Right atrium auricular region (tissue), 2 donors: ENCODE measurements at regions not wholly inside any gene's neighbourhood (a gene's known extent, or its start where the extent isn't known, plus 50 kb on each side); places are given as distances from the start of the nearest gene placed in this dataset.

Experiments used
- DNase-seq: peaks from one replicate; pipeline ENCODE4 v3.0.0-alpha.2; 2019; ENCODE audit warnings: low spot score
- H3K27ac ChIP-seq, 2 donors: fragments of 200-600 bp; sonication (generic); 1 replicate in 1 of 2; 2 replicates in 1 of 2; pipeline ENCODE4 v1.5.1; 2016 to 2019
- H3K27me3 ChIP-seq, 2 donors: fragments of 200-600 bp; sonication (generic); one replicate each; pipeline versions ENCODE4 v1.5.1 to v1.6.0; 2017 to 2019
- H3K36me3 ChIP-seq: fragments of 200-600 bp; sonication (generic); one replicate; pipeline ENCODE4 v1.5.1; 2016
- H3K4me1 ChIP-seq, 2 donors: fragments of 200-600 bp; sonication (generic); one replicate each; pipeline versions ENCODE4 v1.5.1 to v1.6.0; 2017 to 2019
- H3K4me3 ChIP-seq, 2 donors: fragments of 200-600 bp; sonication (generic); 1 replicate in 1 of 2; 2 replicates in 1 of 2; pipeline ENCODE4 v1.5.1; 2017 to 2019; ENCODE audit warnings: mild to moderate bottlenecking in 1 of 2, moderate library complexity in 1 of 2
- H3K9me3 ChIP-seq, 2 donors: fragments of 200-600 bp; sonication (generic); one replicate each; pipeline ENCODE4 v1.5.1; 2019
- CTCF ChIP-seq, 2 donors: fragments of 200-600 bp; sonication (generic); IDR thresholded peaks; one replicate each; pipeline ENCODE4 v1.5.1; 2019; ENCODE audit warnings: antibody characterized with exemption in 2 of 2

DNA sequence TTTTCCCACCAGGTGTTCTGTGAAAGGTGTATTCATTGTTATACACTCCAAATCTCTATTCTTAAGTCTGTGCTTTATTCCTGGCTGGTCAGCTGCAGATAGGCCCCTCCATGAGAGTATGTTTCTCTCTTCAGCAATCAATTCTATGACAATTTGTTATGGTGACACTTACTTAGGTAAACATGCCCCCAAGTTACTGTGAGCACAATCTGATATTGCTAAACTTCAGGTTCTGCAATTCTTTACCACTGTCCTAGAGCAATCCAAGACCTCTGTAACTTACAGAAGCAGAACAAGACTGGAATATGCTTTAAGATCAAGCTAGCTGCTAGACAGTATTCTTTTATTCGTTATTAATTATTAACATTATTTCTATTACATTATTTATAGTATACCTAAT is 391.9 kb downstream of the FRK start:
- Histone ChIP-seq H3K4me3 (no peak overlapping the region), H3K9me3 (no peaks in the 10 kb centered on the region), H3K27me3 (no peaks in the 10 kb centered on the region), H3K36me3 (no peaks in the 10 kb centered on the region), H3K4me1 (no peaks in the 10 kb centered on the region), H3K27ac (no peak overlapping the region)
- no peak for DNase-seq
- TF ChIP-seq CTCF (IDR thresholded peaks at IDR 0.05): no peak

- Histone ChIP-seq H3K27me3 (no peaks in the 10 kb centered on the region), H3K9me3 (no peaks in the 10 kb centered on the region), H3K4me1 (no peaks in the 10 kb centered on the region), H3K27ac (no peak overlapping the region), H3K4me3 (no peak overlapping the region), H3K36me3 (no peaks in the 10 kb centered on the region)
- TF ChIP-seq CTCF (IDR thresholded peaks at IDR 0.05): no peak
- DNase-seq: no peak
Observed at GRCh38 chr6:115668211-115668610, 392.5 kb downstream of the FRK start.

DNA sequence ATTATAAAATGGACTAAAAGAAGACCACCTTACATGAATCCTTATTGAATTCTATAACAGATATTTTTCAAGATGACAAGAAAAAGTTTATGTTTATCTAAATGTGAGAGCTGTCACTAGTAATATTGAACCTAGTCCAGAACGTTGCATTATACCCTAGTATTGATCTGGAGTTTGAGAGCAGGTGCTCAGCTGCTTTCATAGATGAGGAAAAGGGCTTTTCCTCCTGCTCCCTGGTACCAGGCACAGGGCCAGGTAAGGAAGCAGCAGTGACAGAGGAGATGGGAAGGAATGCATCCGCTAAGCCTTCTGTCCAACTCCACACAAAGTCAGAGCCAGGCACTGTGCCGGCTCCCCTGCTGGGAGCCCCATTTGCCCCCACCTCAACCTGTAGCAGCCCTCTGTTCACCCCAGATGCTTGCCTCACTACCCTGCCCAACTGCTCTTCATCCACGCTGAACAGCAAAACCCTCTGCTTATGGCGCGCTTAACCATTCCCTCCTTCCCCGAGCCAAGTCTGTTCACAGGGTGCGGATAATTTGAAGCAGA is 393.1 kb downstream of the FRK start:
- H3K27ac ChIP-seq: no peak overlapping the region
- TF ChIP-seq CTCF (IDR thresholded peaks at IDR 0.05): no peak
- H3K4me3 ChIP-seq: no peak overlapping the region

DNA sequence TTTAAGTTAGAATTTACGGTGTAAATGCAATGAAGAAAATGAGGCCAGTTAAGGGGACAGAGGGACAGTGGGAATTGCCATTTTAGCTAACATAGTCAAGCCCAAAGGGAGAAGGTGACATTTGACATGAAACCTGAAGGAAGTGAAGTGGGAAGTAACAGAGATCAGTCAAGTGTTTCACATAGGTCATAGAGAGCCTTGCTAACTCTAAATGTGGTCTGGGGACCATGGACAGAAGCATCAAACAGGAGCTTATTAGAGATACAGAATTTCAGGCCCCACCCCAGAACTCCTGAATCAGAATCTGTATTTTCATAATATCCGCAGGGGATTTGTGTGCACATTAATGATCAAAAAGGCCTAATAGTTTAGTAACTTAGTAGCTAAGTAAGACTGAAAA is 393.7 kb downstream of the FRK start:
- DNase-seq: no peak
- Histone ChIP-seq H3K4me1 (no peaks in the 10 kb centered on the region), H3K27ac (no peak overlapping the region), H3K4me3 (no peak overlapping the region), H3K27me3 (no peaks in the 10 kb centered on the region), H3K36me3 (no peaks in the 10 kb centered on the region), H3K9me3 (no peaks in the 10 kb centered on the region)
- no peak for TF ChIP-seq CTCF (IDR thresholded peaks at IDR 0.05)

More for the DNA sequence above, 393.1 kb downstream of the FRK start:
- Histone ChIP-seq H3K36me3 (no peaks in the 10 kb centered on the region), H3K4me1 (no peaks in the 10 kb centered on the region), H3K27me3 (no peaks in the 10 kb centered on the region), H3K9me3 (no peaks in the 10 kb centered on the region)
- no peak for DNase-seq

DNA sequence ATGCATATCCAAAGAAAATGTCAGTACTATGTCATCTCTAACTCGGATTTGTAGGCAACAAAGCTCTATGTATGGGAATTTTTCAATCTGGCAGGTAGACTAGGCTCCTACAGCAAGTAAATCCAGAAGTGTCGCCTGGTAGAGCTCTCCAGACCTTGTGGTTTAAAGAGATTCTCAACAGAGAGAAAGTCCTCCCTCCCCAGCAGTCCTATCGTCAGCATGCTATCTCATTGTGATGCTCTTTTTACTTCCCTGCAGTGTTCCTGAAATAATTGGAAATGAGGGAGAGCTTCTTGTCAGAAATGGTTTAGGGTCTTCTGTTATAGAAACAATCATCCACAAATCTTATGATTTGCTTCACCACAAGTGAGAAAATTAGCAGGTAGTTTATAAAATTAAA is 395.4 kb downstream of the FRK start:
- no peak for DNase-seq
- H3K4me1 ChIP-seq: no peaks in the 10 kb centered on the region
- TF ChIP-seq CTCF (IDR thresholded peaks at IDR 0.05): no peak

GRCh38 chr6:115663681-115664080 is 397.0 kb downstream of the FRK start:
- Histone ChIP-seq H3K36me3 (no peaks in the 10 kb centered on the region), H3K27me3 (no peaks in the 10 kb centered on the region), H3K27ac (no peak overlapping the region), H3K9me3 (no peaks in the 10 kb centered on the region), H3K4me3 (no peak overlapping the region), H3K4me1 (no peaks in the 10 kb centered on the region)
- no peak for DNase-seq
- no peak for TF ChIP-seq CTCF (IDR thresholded peaks at IDR 0.05)

More for the DNA sequence above, 395.4 kb downstream of the FRK start:
- Histone ChIP-seq H3K4me3 (no peak overlapping the region), H3K27ac (no peak overlapping the region), H3K9me3 (no peaks in the 10 kb centered on the region), H3K36me3 (no peaks in the 10 kb centered on the region), H3K27me3 (no peaks in the 10 kb centered on the region)
